ENCODE measurements at regions not wholly inside any gene's neighbourhood (a gene's known extent, or its start where the extent isn't known, plus 50 kb on each side); places are given as distances from the start of the nearest gene placed in this dataset.
"Not testable (repeated sequence)": the region's sequence is repeated elsewhere in the genome, so short reads cannot be mapped to it uniquely, and the experiment has no call there.

DNA sequence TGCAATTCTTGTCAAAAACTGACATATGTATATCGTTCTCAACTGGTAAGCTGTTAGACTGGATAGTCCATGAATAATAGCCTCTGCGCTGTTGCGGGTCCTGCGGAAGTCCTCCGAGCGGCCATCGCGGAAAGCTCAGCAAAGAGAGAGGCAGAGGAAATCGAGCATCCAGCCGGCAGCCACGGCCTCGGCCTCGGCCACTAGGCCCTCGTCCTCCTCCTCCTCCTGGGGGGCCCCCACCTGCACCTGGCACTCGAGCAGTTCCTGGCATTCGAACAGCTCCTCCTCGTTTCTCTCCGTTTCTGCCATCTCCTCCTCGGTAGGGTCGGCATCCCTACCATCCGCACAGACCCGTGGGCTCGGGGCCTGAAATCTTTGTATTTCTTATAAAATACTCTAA is 111.2 kb upstream of the CYLC1 start:
- H3K27ac ChIP-seq; H3K4me2 ChIP-seq; H4K20me1 ChIP-seq (ENCODE audit: insufficient read depth); H3K4me1 ChIP-seq (ENCODE audit: low read depth, poor library complexity, severe bottlenecking); H3K9ac ChIP-seq; H2AFZ ChIP-seq (ENCODE audit: low read depth); H3K27me3 ChIP-seq (ENCODE audit: insufficient read depth, low read depth); H3K36me3 ChIP-seq (ENCODE audit: insufficient read depth); H3K79me2 ChIP-seq (ENCODE audit: insufficient read depth, low read depth); H3K4me3 ChIP-seq (IDR thresholded peaks at IDR 0.05; ENCODE audit: insufficient read depth, low read depth, low read length): not testable (repeated sequence)

DNA sequence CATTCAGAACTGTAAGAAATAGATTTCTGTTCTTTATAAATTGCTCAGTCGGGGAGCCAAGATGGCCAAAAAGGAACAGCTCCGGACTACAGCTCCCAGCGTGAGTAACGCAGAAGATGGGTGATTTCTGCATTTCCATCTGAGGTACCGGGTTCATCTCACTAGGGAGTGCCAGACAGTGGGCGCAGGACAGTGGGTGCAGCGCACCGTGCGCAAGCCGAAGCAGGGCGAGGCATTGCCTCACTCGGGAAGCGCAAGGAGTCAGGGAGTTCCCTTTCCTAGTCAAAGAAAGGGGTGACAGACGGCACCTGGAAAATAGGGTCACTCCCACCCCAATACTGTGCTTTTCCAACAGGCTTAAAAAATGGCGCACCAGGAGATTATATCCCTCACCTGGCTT is 110.5 kb upstream of the CYLC1 start:
- H4K20me1 ChIP-seq (ENCODE audit: insufficient read depth); H3K79me2 ChIP-seq (ENCODE audit: insufficient read depth, low read depth); H3K27me3 ChIP-seq (ENCODE audit: insufficient read depth, low read depth); H3K4me2 ChIP-seq; H3K4me3 ChIP-seq (IDR thresholded peaks at IDR 0.05; ENCODE audit: insufficient read depth, low read depth, low read length); H3K36me3 ChIP-seq (ENCODE audit: insufficient read depth); H2AFZ ChIP-seq (ENCODE audit: low read depth); H3K27ac ChIP-seq; H3K4me1 ChIP-seq (ENCODE audit: low read depth, poor library complexity, severe bottlenecking); H3K9ac ChIP-seq: not testable (repeated sequence)

DNA sequence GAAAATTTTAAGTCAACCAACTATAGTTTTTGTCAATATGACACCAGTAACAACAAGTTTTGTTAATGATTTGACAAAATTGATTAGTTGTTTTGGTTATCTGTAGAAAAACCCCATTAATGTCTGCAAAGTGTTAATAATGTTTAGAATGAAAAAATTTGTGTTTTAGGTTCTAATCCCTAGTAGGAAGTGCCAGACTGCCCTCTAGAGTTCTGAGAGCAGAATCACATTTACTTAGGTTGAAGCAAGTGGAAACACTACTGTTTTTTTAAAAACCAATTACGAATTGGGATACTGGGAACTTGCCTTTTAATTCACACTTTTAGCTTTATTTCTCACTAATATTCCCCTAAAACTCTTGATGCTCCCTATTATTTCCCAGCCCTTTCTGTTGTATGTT is 101.1 kb upstream of the CYLC1 start:
- H3K4me2 ChIP-seq, result no peak overlapping the region
- H3K79me2 ChIP-seq (ENCODE audit: insufficient read depth, low read depth), result no peaks in the 10 kb centered on the region
- H4K20me1 ChIP-seq (ENCODE audit: insufficient read depth), result no peaks in the 10 kb centered on the region
- no peak overlapping the region for H3K27ac ChIP-seq
- no peaks in the 10 kb centered on the region for H3K27me3 ChIP-seq (ENCODE audit: insufficient read depth, low read depth)
- no peak overlapping the region for H3K9ac ChIP-seq
- H3K4me3 ChIP-seq (IDR thresholded peaks at IDR 0.05; ENCODE audit: insufficient read depth, low read depth, low read length), result no peak overlapping the region
- H3K4me1 ChIP-seq (ENCODE audit: low read depth, poor library complexity, severe bottlenecking), result no peaks in the 10 kb centered on the region
- H2AFZ ChIP-seq (ENCODE audit: low read depth), result no peak overlapping the region
- H3K36me3 ChIP-seq (ENCODE audit: insufficient read depth), result no peaks in the 10 kb centered on the region
- TF ChIP-seq, protein P1, sequence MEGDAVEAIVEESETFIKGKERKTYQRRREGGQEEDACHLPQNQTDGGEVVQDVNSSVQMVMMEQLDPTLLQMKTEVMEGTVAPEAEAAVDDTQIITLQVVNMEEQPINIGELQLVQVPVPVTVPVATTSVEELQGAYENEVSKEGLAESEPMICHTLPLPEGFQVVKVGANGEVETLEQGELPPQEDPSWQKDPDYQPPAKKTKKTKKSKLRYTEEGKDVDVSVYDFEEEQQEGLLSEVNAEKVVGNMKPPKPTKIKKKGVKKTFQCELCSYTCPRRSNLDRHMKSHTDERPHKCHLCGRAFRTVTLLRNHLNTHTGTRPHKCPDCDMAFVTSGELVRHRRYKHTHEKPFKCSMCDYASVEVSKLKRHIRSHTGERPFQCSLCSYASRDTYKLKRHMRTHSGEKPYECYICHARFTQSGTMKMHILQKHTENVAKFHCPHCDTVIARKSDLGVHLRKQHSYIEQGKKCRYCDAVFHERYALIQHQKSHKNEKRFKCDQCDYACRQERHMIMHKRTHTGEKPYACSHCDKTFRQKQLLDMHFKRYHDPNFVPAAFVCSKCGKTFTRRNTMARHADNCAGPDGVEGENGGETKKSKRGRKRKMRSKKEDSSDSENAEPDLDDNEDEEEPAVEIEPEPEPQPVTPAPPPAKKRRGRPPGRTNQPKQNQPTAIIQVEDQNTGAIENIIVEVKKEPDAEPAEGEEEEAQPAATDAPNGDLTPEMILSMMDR (conservative IDR thresholded peaks at IDR 0.05; ENCODE audit: low read depth, low read length), result peak; percentile 65

DNA sequence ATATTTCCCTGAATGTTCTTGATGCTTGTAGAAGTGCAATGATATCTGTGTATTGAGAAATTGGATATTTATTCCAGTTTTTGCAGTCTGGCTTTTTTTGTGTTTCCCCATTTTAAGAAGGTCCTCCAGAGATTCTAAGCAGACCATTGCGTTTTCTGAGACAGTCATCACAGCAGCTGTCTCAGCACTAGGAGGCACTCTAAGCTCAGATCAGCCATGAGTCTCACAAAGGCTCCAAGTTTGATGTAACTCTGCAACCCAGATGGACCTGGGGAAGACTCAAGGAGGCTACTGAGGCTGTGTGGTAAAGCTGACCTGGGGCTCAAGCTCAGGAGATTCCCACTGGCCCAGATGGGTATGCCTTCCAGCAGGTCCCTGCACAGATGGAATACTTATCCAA is 89.3 kb upstream of the CYLC1 start:
- no peaks in the 10 kb centered on the region for H3K27me3 ChIP-seq (ENCODE audit: insufficient read depth, low read depth)
- H4K20me1 ChIP-seq (ENCODE audit: insufficient read depth), result no peaks in the 10 kb centered on the region
- H3K4me1 ChIP-seq (ENCODE audit: low read depth, poor library complexity, severe bottlenecking), result no peaks in the 10 kb centered on the region
- H3K27ac ChIP-seq, result no peak overlapping the region
- no peak overlapping the region for H3K9ac ChIP-seq
- TF ChIP-seq, protein P1 (conservative IDR thresholded peaks at IDR 0.05; ENCODE audit: low read depth, low read length), result no peak
- no peaks in the 10 kb centered on the region for H3K79me2 ChIP-seq (ENCODE audit: insufficient read depth, low read depth)
- no peak overlapping the region for H3K4me2 ChIP-seq
- no peak overlapping the region for H2AFZ ChIP-seq (ENCODE audit: low read depth)
- no peak overlapping the region for H3K4me3 ChIP-seq (IDR thresholded peaks at IDR 0.05; ENCODE audit: insufficient read depth, low read depth, low read length)
- H3K36me3 ChIP-seq (ENCODE audit: insufficient read depth), result no peaks in the 10 kb centered on the region

All from KMS-11 (cell line).